GM23338 (cell line): ENCODE measurements at regions not wholly inside any gene's neighbourhood (a gene's known extent, or its start where the extent isn't known, plus 50 kb on each side); places are given as distances from the start of the nearest gene placed in this dataset.

Experiments used
- ATAC-seq: fragments of 200-7000 bp; cut with Tn5 transposase; 3 replicates; pipeline ENCODE4 v1.9.1; 2020
- DNase-seq: peaks from one replicate; pipeline ENCODE4 v3.0.0-alpha.2; 2015; ENCODE audit warnings: low spot score
- H2AFZ ChIP-seq: fragments of 200-600 bp; sonication (generic); 2 replicates; pipeline ENCODE4 v1.8.0; 2016; ENCODE audit warnings: antibody characterized with exemption, mild to moderate bottlenecking, moderate library complexity
- H3F3A ChIP-seq: fragments of 200-600 bp; sonication (generic); replicated peaks from 2 replicates; pipeline ENCODE4 v1.8.0; 2017; ENCODE audit warnings: antibody characterized with exemption, mixed run types, low read depth
- H3K27ac ChIP-seq: fragments of 200-600 bp; sonication (generic); 2 replicates; pipeline ENCODE4 v1.6.1; 2016; ENCODE audit warnings: low read depth
- H3K27me3 ChIP-seq: fragments of 200-600 bp; sonication (generic); 2 replicates; pipeline ENCODE4 v1.8.0; 2016; ENCODE audit warnings: mild to moderate bottlenecking, mixed run types, moderate library complexity; ENCODE audit not compliant: insufficient read depth
- H3K36me3 ChIP-seq: fragments of 200-600 bp; sonication (generic); 2 replicates; pipeline ENCODE4 v1.8.0; 2016; ENCODE audit warnings: mild to moderate bottlenecking; ENCODE audit not compliant: insufficient read depth
- H3K4me1 ChIP-seq: fragments of 200-600 bp; sonication (generic); 2 replicates; pipeline ENCODE4 v1.8.0; 2016; ENCODE audit warnings: mild to moderate bottlenecking, moderate library complexity; ENCODE audit not compliant: insufficient read depth
- H3K4me2 ChIP-seq: fragments of 200-600 bp; sonication (generic); 2 replicates; pipeline ENCODE4 v1.7.1; 2017; ENCODE audit warnings: mixed run types
- H3K4me3 ChIP-seq: fragments of 200-600 bp; sonication (generic); 2 replicates; pipeline ENCODE4 v1.6.1; 2016; ENCODE audit warnings: mixed run types
- H3K79me2 ChIP-seq: fragments of 200-600 bp; sonication (generic); replicated peaks from 2 replicates; pipeline ENCODE4 v1.8.0; 2017; ENCODE audit warnings: mild to moderate bottlenecking; ENCODE audit not compliant: insufficient read depth
- H3K9me2 ChIP-seq: fragments of 200-600 bp; sonication (generic); 2 replicates; pipeline ENCODE4 v1.8.0; 2017; ENCODE audit not compliant: insufficient read depth
- H4K20me1 ChIP-seq: fragments of 200-600 bp; sonication (generic); replicated peaks from 2 replicates; pipeline ENCODE4 v1.8.0; 2017; ENCODE audit warnings: mild to moderate bottlenecking; ENCODE audit not compliant: insufficient read depth
- H3K27ac Mint-ChIP-seq: 2 replicates; pipeline ENCODE4 v1.8.0; 2020; ENCODE audit warnings: inconsistent platforms, mild to moderate bottlenecking, moderate library complexity, mixed read lengths
- H3K27me3 Mint-ChIP-seq: 3 replicates; pipeline ENCODE4 v1.8.0; 2022; ENCODE audit warnings: low read depth, mild to moderate bottlenecking, moderate library complexity, mixed read lengths, inconsistent platforms; ENCODE audit not compliant: insufficient read depth, poor library complexity
- H3K36me3 Mint-ChIP-seq: 3 replicates; pipeline ENCODE4 v1.8.0; 2021; ENCODE audit warnings: low read depth, mild to moderate bottlenecking, inconsistent platforms, moderate library complexity, mixed read lengths
- H3K4me1 Mint-ChIP-seq: 3 replicates; pipeline ENCODE4 v1.8.0; 2020; ENCODE audit warnings: mild to moderate bottlenecking, inconsistent platforms, mixed read lengths
- H3K4me3 Mint-ChIP-seq: 3 replicates; pipeline ENCODE4 v1.8.0; 2021; ENCODE audit warnings: moderate library complexity, mild to moderate bottlenecking, inconsistent platforms, mixed read lengths
- H3K9me3 Mint-ChIP-seq: 3 replicates; pipeline ENCODE4 v1.8.0; 2020; ENCODE audit warnings: moderate library complexity, mild to moderate bottlenecking, inconsistent platforms, mixed read lengths
- EZH2phosphoT487 ChIP-seq: fragments of 200-600 bp; sonication (generic); IDR thresholded peaks from one replicate; pipeline ENCODE4 v1.8.1; 2018; ENCODE audit warnings: antibody characterized with exemption; ENCODE audit not compliant: unreplicated experiment
- POLR2AphosphoS5 ChIP-seq: IDR thresholded peaks from 2 replicates; pipeline ENCODE4 v1.6.1; 2016; ENCODE audit warnings: antibody characterized with exemption, low read depth
- STAT1 ChIP-seq: IDR thresholded peaks from one replicate; pipeline ENCODE4 v1.6.1; 2016; ENCODE audit warnings: antibody characterized with exemption; ENCODE audit not compliant: unreplicated experiment
- ZNF114 ChIP-seq: fragments of 250-450 bp; sonication (Bioruptor Pico); IDR thresholded peaks from 2 replicates; pipeline ENCODE4 v1.5.0; 2020; ENCODE audit warnings: mild to moderate bottlenecking, moderate library complexity
- ZNF331 ChIP-seq: fragments of 250-450 bp; sonication (Bioruptor Pico); IDR thresholded peaks from 2 replicates; pipeline ENCODE4 v1.5.0; 2020; ENCODE audit warnings: low read depth, mild to moderate bottlenecking, moderate library complexity
- ZNF462 ChIP-seq: fragments of 250-450 bp; sonication (Bioruptor Pico); IDR thresholded peaks from 2 replicates; pipeline ENCODE4 v1.5.0; 2020; ENCODE audit warnings: mild to moderate bottlenecking, moderate library complexity
- TF ChIP-seq, protein P1 (sequence below), 2 experiments: fragments of 200-600 bp in 1 of 2; sonication (generic) in 1 of 2; conservative IDR thresholded peaks; 2 replicates each; pipeline versions ENCODE4 v1.5.1 to v1.6.1; 2016 to 2017; ENCODE audit warnings: antibody characterized with exemption in 2 of 2, low read depth in 2 of 2, mild to moderate bottlenecking in 2 of 2, moderate library complexity in 1 of 2

DNA sequence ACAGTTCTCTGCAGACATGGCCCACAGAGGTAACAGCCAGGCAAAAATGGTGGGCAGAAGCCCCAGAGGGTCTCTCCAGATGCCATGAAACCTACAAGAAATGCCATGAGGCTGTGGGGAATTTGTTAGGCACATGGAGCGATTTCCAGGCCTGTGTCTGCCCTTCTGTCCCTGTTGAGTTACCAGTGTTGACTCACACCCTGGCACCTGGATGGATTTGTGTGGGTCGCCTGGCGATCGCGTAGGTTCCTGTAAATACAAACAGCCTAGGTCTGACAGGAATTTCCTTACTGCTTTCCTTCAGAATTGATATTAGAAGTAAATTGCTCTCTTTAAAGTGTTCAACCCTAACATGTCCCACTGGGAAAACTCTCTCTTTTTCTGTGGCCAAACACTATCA lies 164.9 kb upstream of the EEPD1 start:
- H3K27ac Mint-ChIP-seq: no peak overlapping the region
- no peaks in the 10 kb centered on the region for H3K36me3 Mint-ChIP-seq
- Histone ChIP-seq H3K9me2 (peaks cover under 1% of the 10 kb centered on the region; the same call in 1 of the 2 replicates), H3K79me2 (no peaks in the 10 kb centered on the region), H4K20me1 (no peaks in the 10 kb centered on the region), H3K36me3 (no peaks in the 10 kb centered on the region), H3K4me3 (no peak overlapping the region), H3K4me1 (no peaks in the 10 kb centered on the region), H3F3A (no peaks in the 10 kb centered on the region), H3K4me2 (no peak overlapping the region), H2AFZ (no peak overlapping the region), H3K27me3 (no peaks in the 10 kb centered on the region), H3K27ac (no peak overlapping the region)
- TF ChIP-seq STAT1 (no peak), EZH2phosphoT487 (no peak), ZNF331 (CRISPR knock-in tag) (no peak), POLR2AphosphoS5 (no peak), ZNF462 (CRISPR knock-in tag) (no peak), ZNF114 (no peak)
- TF ChIP-seq, protein P1, sequence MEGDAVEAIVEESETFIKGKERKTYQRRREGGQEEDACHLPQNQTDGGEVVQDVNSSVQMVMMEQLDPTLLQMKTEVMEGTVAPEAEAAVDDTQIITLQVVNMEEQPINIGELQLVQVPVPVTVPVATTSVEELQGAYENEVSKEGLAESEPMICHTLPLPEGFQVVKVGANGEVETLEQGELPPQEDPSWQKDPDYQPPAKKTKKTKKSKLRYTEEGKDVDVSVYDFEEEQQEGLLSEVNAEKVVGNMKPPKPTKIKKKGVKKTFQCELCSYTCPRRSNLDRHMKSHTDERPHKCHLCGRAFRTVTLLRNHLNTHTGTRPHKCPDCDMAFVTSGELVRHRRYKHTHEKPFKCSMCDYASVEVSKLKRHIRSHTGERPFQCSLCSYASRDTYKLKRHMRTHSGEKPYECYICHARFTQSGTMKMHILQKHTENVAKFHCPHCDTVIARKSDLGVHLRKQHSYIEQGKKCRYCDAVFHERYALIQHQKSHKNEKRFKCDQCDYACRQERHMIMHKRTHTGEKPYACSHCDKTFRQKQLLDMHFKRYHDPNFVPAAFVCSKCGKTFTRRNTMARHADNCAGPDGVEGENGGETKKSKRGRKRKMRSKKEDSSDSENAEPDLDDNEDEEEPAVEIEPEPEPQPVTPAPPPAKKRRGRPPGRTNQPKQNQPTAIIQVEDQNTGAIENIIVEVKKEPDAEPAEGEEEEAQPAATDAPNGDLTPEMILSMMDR (conservative IDR thresholded peaks at IDR 0.05; ENCODE audit: low read depth in 2 of 2): no peak
- H3K4me1 Mint-ChIP-seq: peaks cover 6% of the 10 kb centered on the region
- DNase-seq (no peak), ATAC-seq (no peak)
- H3K27me3 Mint-ChIP-seq: peaks cover 4% of the 10 kb centered on the region
- H3K9me3 Mint-ChIP-seq: no peaks in the 10 kb centered on the region
- no peak overlapping the region for H3K4me3 Mint-ChIP-seq
